Nephron progenitor cell (in vitro differentiated cells): ENCODE measurements at regions not wholly inside any gene's neighbourhood (a gene's known extent, or its start where the extent isn't known, plus 50 kb on each side); places are given as distances from the start of the nearest gene placed in this dataset.

Experiments
- DNase-seq: peaks from one replicate; pipeline ENCODE4 v3.0.0; 2021
- H3K27ac Mint-ChIP-seq: 2 replicates; pipeline ENCODE4 v1.8.0; 2021; ENCODE audit warnings: mild to moderate bottlenecking, moderate library complexity, mixed read lengths
- H3K27me3 Mint-ChIP-seq: 2 replicates; pipeline ENCODE4 v1.8.0; 2021; ENCODE audit warnings: mild to moderate bottlenecking, low read depth, mixed read lengths; ENCODE audit not compliant: poor library complexity
- H3K36me3 Mint-ChIP-seq: 2 replicates; pipeline ENCODE4 v1.8.0; 2021; ENCODE audit warnings: low read depth, mixed read lengths
- H3K4me1 Mint-ChIP-seq: 2 replicates; pipeline ENCODE4 v1.8.0; 2021; ENCODE audit warnings: mixed read lengths
- H3K4me3 Mint-ChIP-seq: 2 replicates; pipeline ENCODE4 v1.8.0; 2021; ENCODE audit warnings: mild to moderate bottlenecking, moderate library complexity, mixed read lengths
- H3K9me3 Mint-ChIP-seq: 2 replicates; pipeline ENCODE4 v1.8.0; 2021; ENCODE audit warnings: mild to moderate bottlenecking, moderate library complexity, mixed read lengths
- TF ChIP-seq, protein P1 (sequence below): fragments of 200-600 bp; sonication (generic); IDR thresholded peaks from 2 replicates; pipeline ENCODE4 v1.5.0; 2021; ENCODE audit warnings: antibody characterized with exemption

DNA sequence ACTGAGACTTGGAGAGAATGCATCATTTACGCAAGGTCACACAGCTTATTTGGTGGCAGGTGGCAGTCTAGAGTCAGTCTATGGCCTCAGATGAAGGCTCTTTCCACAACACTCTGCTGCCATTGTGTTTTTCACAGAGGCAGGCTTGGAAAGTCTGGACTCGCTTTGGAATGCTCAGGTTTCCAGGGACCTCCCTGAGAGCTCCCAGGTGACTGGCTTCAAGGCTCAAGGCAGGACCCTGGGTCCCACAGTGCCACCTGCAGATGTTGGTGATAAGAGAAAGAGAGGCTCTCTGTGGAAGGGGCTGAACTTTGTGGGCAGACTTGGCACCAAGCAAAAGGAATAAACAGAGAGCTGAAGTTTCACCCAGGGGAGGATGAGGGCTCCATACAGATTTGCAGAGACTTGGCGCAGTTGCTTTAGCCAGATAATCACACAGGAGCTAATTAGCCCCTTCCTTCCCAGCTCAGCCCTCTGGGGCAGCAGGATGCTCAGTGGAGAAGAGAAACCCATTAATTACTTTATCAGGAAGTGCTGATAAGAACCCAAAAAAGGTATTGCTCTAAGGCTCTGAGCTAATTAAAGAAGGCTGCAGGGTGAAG, 103.5 kb downstream of the LBH start:
- Mint-ChIP-seq H3K27ac (no peak overlapping the region), H3K27me3 (peaks cover 5% of the 10 kb centered on the region), H3K36me3 (no peaks in the 10 kb centered on the region), H3K4me1 (peaks cover 45% of the 10 kb centered on the region), H3K4me3 (no peak overlapping the region), H3K9me3 (peaks cover 6% of the 10 kb centered on the region)
- no peak for DNase-seq
- TF ChIP-seq, protein P1, sequence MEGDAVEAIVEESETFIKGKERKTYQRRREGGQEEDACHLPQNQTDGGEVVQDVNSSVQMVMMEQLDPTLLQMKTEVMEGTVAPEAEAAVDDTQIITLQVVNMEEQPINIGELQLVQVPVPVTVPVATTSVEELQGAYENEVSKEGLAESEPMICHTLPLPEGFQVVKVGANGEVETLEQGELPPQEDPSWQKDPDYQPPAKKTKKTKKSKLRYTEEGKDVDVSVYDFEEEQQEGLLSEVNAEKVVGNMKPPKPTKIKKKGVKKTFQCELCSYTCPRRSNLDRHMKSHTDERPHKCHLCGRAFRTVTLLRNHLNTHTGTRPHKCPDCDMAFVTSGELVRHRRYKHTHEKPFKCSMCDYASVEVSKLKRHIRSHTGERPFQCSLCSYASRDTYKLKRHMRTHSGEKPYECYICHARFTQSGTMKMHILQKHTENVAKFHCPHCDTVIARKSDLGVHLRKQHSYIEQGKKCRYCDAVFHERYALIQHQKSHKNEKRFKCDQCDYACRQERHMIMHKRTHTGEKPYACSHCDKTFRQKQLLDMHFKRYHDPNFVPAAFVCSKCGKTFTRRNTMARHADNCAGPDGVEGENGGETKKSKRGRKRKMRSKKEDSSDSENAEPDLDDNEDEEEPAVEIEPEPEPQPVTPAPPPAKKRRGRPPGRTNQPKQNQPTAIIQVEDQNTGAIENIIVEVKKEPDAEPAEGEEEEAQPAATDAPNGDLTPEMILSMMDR = no peak

DNA sequence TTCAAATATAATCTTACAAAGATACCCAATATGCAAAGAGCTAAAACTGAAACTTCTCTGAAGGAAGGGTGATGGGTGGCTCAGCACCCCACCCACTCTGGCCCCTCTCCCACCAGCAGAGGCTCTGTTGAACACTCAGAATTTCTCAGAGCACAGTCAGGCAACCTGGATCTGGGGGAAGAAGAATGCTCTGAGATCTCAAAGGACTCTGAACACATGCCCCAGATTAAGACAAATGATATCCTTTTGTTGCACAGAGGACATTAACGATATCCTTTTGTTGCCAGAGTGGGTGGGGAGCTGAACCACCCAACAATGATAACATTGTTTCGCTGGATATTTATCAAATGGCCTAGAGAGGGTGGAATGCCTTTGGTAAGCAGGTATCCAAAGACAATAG, 104.8 kb downstream of the LBH start:
- peaks cover 5% of the 10 kb centered on the region for H3K9me3 Mint-ChIP-seq
- H3K4me3 Mint-ChIP-seq = no peak overlapping the region
- DNase-seq = no peak
- H3K4me1 Mint-ChIP-seq = peaks cover 38% of the 10 kb centered on the region
- H3K36me3 Mint-ChIP-seq = no peaks in the 10 kb centered on the region
- H3K27ac Mint-ChIP-seq = no peak overlapping the region
- TF ChIP-seq, protein P1 = no peak
- peaks cover 5% of the 10 kb centered on the region for H3K27me3 Mint-ChIP-seq

DNA sequence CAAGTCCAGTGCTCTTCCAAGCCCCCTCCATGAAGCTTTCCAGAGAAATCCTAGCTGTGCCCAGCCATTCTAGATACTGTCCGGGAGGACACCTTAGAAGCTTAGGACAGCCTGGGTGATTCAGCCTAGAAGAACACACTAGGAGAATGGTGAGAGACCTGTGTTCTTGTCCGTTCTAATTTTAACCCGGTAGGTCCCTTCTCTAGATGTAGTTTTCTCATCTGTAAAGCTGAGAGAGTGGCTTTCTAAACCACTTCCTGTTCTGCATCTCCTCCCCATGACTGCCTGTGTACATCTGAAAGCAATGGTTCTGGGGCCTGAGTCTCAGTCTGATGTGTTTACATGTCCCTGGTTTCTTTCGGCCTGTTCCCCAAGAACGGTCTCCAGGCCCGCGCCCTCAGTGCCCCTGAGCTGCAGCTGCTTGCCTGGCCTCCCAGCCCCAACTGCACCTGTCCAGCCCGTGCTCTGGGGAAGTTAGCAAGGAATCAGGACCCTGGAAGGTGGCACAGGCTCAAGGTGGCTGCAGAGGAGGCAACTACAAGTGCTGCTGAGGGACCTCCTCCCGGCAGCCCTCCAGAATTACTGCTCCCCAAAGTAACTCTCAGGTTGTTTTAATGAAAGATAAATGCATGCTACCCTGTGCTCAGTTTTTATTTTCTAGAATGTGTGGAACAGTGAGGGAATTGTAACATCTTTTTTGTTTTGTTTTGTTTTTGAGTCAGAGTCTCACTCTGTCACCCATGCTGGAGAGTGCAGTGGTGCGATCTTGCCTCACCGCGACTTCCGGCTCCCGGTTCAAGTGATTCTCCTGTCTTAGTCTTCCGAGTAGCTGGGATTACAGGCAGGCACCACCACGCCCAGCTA, 105.9 kb downstream of the LBH start:
- H3K4me1 Mint-ChIP-seq = peaks cover 29% of the 10 kb centered on the region
- H3K4me3 Mint-ChIP-seq = no peak overlapping the region
- TF ChIP-seq, protein P1 = no peak
- peaks cover 3% of the 10 kb centered on the region for H3K27me3 Mint-ChIP-seq
- peaks cover 4% of the 10 kb centered on the region for H3K36me3 Mint-ChIP-seq
- peaks cover 8% of the 10 kb centered on the region for H3K9me3 Mint-ChIP-seq
- no peak overlapping the region for H3K27ac Mint-ChIP-seq
- no peak for DNase-seq

DNA sequence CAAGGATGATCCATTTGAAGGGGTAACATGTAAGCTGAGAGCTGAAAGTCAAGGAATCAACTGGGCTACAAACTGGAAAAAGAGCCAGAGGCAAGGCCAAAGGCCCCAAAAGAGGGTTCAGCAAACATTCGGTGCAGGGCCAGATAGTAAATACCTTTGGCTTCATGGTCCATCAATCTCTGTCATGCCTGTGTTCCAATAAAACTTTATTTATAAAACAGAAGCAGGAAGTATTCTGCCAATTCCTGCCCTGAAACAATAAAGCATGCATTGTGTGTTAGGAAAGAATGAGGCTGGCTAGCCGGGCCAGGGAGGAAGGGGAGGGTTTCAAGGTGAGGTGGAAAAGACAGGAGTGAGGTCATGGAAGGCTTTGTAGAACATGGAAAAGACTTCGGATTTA, 107.1 kb downstream of the LBH start:
- no peak overlapping the region for H3K27ac Mint-ChIP-seq
- H3K4me1 Mint-ChIP-seq = peaks cover 23% of the 10 kb centered on the region
- H3K27me3 Mint-ChIP-seq = peaks cover 2% of the 10 kb centered on the region

DNA sequence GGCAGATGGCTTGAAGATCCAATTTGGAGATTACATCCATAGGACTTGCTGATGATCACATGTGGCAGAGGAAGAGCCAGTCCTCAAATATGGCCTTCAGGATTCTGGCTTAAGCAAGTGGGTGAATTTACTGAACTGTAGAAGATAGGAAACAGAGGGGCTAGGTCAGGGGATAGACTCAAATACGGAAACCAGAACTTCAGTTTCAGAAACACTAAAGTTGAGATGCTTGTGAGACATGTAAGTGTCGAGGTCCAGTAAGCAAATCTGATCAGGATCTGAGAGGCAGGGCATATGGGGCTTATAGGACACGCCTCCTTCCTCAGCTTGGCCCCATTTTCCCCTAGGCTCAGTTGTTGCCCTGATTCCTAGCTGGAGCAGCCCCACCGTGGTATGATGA, 107.7 kb downstream of the LBH start:
- Mint-ChIP-seq H3K9me3 (peaks cover 26% of the 10 kb centered on the region), H3K4me3 (no peak overlapping the region), H3K4me1 (peaks cover 23% of the 10 kb centered on the region), H3K36me3 (peaks cover 6% of the 10 kb centered on the region), H3K27me3 (no peaks in the 10 kb centered on the region), H3K27ac (no peak overlapping the region)
- TF ChIP-seq, protein P1 = no peak
- DNase-seq = no peak

More for the DNA sequence above, 107.1 kb downstream of the LBH start:
- no peak overlapping the region for H3K4me3 Mint-ChIP-seq
- H3K36me3 Mint-ChIP-seq = peaks cover 6% of the 10 kb centered on the region
- H3K9me3 Mint-ChIP-seq = peaks cover 20% of the 10 kb centered on the region
- TF ChIP-seq, protein P1 = no peak
- DNase-seq = no peak
